Mesothelial cell of epicardium (in vitro differentiated cells): ENCODE measurements at regions not wholly inside any gene's neighbourhood (a gene's known extent, or its start where the extent isn't known, plus 50 kb on each side); places are given as distances from the start of the nearest gene placed in this dataset.

Experiments used
- DNase-seq, 2 experiments: peaks; one replicate each; pipeline ENCODE4 v3.0.0; 2021; ENCODE audit warnings: low spot score in 2 of 2; ENCODE audit not compliant: unreplicated experiment in 2 of 2
- H3K27ac Mint-ChIP-seq: 2 replicates; pipeline ENCODE4 v1.8.0; 2021; ENCODE audit warnings: mixed read lengths
- H3K27me3 Mint-ChIP-seq: 2 replicates; pipeline ENCODE4 v1.8.0; 2021; ENCODE audit warnings: low read depth, mixed read lengths
- H3K36me3 Mint-ChIP-seq: 2 replicates; pipeline ENCODE4 v1.8.0; 2021; ENCODE audit warnings: mixed read lengths
- H3K4me1 Mint-ChIP-seq: 2 replicates; pipeline ENCODE4 v1.8.0; 2021; ENCODE audit warnings: mixed read lengths
- H3K4me3 Mint-ChIP-seq: 2 replicates; pipeline ENCODE4 v1.8.0; 2021; ENCODE audit warnings: mild to moderate bottlenecking, moderate library complexity, mixed read lengths
- H3K9me3 Mint-ChIP-seq: 2 replicates; pipeline ENCODE4 v1.8.0; 2021; ENCODE audit warnings: mixed read lengths
- TF ChIP-seq, protein P1 (sequence below): fragments of 200-600 bp; sonication (generic); IDR thresholded peaks from one replicate; pipeline ENCODE4 v1.5.0; 2021; ENCODE audit warnings: antibody characterized with exemption; ENCODE audit not compliant: unreplicated experiment

GRCh38 chr4:159673221-159673620 is 570.3 kb downstream of the RAPGEF2 start:
- peaks cover 9% of the 10 kb centered on the region for H3K4me1 Mint-ChIP-seq
- H3K9me3 Mint-ChIP-seq = no peaks in the 10 kb centered on the region
- H3K27me3 Mint-ChIP-seq = no peaks in the 10 kb centered on the region
- TF ChIP-seq, protein P1, sequence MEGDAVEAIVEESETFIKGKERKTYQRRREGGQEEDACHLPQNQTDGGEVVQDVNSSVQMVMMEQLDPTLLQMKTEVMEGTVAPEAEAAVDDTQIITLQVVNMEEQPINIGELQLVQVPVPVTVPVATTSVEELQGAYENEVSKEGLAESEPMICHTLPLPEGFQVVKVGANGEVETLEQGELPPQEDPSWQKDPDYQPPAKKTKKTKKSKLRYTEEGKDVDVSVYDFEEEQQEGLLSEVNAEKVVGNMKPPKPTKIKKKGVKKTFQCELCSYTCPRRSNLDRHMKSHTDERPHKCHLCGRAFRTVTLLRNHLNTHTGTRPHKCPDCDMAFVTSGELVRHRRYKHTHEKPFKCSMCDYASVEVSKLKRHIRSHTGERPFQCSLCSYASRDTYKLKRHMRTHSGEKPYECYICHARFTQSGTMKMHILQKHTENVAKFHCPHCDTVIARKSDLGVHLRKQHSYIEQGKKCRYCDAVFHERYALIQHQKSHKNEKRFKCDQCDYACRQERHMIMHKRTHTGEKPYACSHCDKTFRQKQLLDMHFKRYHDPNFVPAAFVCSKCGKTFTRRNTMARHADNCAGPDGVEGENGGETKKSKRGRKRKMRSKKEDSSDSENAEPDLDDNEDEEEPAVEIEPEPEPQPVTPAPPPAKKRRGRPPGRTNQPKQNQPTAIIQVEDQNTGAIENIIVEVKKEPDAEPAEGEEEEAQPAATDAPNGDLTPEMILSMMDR = no peak
- no peak overlapping the region for H3K27ac Mint-ChIP-seq
- H3K4me3 Mint-ChIP-seq = no peak overlapping the region
- no peaks in the 10 kb centered on the region for H3K36me3 Mint-ChIP-seq
- DNase-seq = no peak

DNA sequence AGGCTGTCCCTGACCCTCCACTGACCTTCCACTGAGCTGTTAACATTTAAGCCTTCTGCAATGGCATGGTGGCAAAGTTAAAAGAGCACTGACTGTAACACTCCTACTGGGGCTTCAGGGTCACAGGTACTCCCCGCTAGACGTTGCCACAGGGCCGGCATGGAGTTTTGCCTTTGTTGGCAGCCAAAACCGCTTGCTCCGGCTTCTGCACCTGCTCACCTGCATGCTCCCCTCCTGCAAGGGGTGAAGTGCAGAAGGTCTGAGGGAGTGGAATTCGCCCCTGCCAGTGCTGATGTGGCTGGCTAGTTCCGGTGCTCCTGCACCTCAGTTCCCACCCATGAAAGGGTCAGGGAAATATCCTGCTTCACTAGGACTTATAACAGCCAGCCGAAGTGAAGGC is 571.4 kb downstream of the RAPGEF2 start:
- DNase-seq = no peak
- TF ChIP-seq, protein P1 = no peak
- H3K36me3 Mint-ChIP-seq = no peaks in the 10 kb centered on the region
- H3K27ac Mint-ChIP-seq = no peak overlapping the region
- H3K4me1 Mint-ChIP-seq = peaks cover 9% of the 10 kb centered on the region
- H3K4me3 Mint-ChIP-seq = no peak overlapping the region
- H3K27me3 Mint-ChIP-seq = no peaks in the 10 kb centered on the region
- no peaks in the 10 kb centered on the region for H3K9me3 Mint-ChIP-seq

DNA sequence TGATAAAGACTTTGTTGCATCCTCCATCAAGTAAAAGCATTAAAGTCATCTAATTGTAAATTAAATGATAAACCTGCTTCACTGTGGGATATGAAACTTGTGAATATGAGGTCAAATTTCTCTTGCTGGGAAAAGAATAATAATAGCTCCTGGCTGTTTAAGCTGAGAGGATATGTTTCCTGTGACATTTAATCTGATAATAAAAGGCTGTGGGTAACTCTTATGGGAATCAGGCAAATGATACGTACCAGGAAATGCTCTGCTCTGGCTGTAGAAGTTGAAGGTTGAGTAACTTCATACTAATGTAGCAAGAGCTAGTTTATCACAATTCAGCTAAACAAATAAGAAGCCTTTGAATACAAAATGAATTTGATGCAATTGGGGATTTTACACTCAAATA is 574.6 kb downstream of the RAPGEF2 start:
- H3K4me1 Mint-ChIP-seq = peaks cover 9% of the 10 kb centered on the region
- peaks cover 21% of the 10 kb centered on the region for H3K9me3 Mint-ChIP-seq
- H3K4me3 Mint-ChIP-seq = no peak overlapping the region
- no peak overlapping the region for H3K27ac Mint-ChIP-seq
- DNase-seq = no peak
- no peaks in the 10 kb centered on the region for H3K27me3 Mint-ChIP-seq
- TF ChIP-seq, protein P1 = no peak
- no peaks in the 10 kb centered on the region for H3K36me3 Mint-ChIP-seq

DNA sequence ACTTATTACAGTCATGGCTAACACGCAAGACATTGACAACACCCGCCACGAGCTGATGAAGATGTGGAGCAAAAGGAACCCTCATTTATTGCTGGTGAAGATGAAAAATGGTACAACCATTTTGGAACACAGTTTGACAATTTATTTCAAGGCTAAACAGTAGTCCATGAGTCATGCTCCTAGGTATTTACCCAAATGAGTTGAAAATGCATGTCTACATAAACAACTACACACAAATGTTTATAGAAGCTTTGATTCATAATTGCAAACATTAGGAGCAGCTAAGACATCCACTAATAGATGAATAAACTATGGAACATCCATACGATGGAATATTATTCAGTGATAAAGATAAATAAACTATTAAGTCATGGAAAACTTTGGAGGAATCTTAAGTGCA is 580.1 kb downstream of the RAPGEF2 start:
- Mint-ChIP-seq H3K36me3 (no peaks in the 10 kb centered on the region), H3K27me3 (no peaks in the 10 kb centered on the region), H3K9me3 (peaks cover 23% of the 10 kb centered on the region), H3K4me1 (peaks cover 22% of the 10 kb centered on the region), H3K27ac (no peak overlapping the region), H3K4me3 (no peak overlapping the region)
- TF ChIP-seq, protein P1 = no peak
- DNase-seq = no peak

- no peak for DNase-seq
- TF ChIP-seq, protein P1 = no peak
- Mint-ChIP-seq H3K36me3 (no peaks in the 10 kb centered on the region), H3K4me1 (peaks cover 22% of the 10 kb centered on the region), H3K4me3 (no peak overlapping the region), H3K27ac (no peak overlapping the region), H3K9me3 (peaks cover 29% of the 10 kb centered on the region), H3K27me3 (no peaks in the 10 kb centered on the region)
Observed at GRCh38 chr4:159684061-159684460, 581.2 kb downstream of the RAPGEF2 start.

- DNase-seq = no peak
- no peaks in the 10 kb centered on the region for H3K27me3 Mint-ChIP-seq
- peaks cover 39% of the 10 kb centered on the region for H3K9me3 Mint-ChIP-seq
- H3K4me1 Mint-ChIP-seq = peaks cover 22% of the 10 kb centered on the region
- TF ChIP-seq, protein P1 = no peak
- H3K27ac Mint-ChIP-seq = peak overlapping the region; percentile 79
- H3K4me3 Mint-ChIP-seq = no peak overlapping the region
- H3K36me3 Mint-ChIP-seq = no peaks in the 10 kb centered on the region
Observed at GRCh38 chr4:159685340-159686092, 582.6 kb downstream of the RAPGEF2 start.
